ENCODE measurements at regions not wholly inside any gene's neighbourhood (a gene's known extent, or its start where the extent isn't known, plus 50 kb on each side); places are given as distances from the start of the nearest gene placed in this dataset.

GRCh38 chr15:38684440-38685010 lies 119.9 kb upstream of the RASGRP1 start:
- TF ChIP-seq CTCF (IDR thresholded peaks at IDR 0.05; ENCODE audit: low read length) = no peak
- TF ChIP-seq EZH2phosphoT487 (IDR thresholded peaks at IDR 0.05; ENCODE audit: low read length) = no peak
- no peak for TF ChIP-seq EZH2 (optimal IDR thresholded peaks at IDR 0.05; ENCODE audit: low read depth, low read length)

Measured in MM.1S (cell line).